HUES48 (cell line): ENCODE measurements at regions not wholly inside any gene's neighbourhood (a gene's known extent, or its start where the extent isn't known, plus 50 kb on each side); places are given as distances from the start of the nearest gene placed in this dataset.

Source experiments
- H3K27ac ChIP-seq: one replicate; pipeline ENCODE4 v1.7.0; 2013; ENCODE audit warnings: low read depth, low read length, inconsistent platforms
- H3K27me3 ChIP-seq: 2 replicates; pipeline ENCODE4 v1.6.1; 2013; ENCODE audit warnings: mild to moderate bottlenecking, low read length; ENCODE audit not compliant: control insufficient read depth, insufficient read depth
- H3K36me3 ChIP-seq: 2 replicates; pipeline ENCODE4 v1.6.1; 2013; ENCODE audit warnings: low read length; ENCODE audit not compliant: control insufficient read depth, insufficient read depth
- H3K4me1 ChIP-seq: 2 replicates; pipeline ENCODE4 v1.6.1; 2013; ENCODE audit warnings: mild to moderate bottlenecking, low read length; ENCODE audit not compliant: control insufficient read depth, insufficient read depth
- H3K4me3 ChIP-seq: 2 replicates; pipeline ENCODE4 v1.5.1; 2013; ENCODE audit warnings: mild to moderate bottlenecking, low read depth, low read length
- H3K9ac ChIP-seq: 2 replicates; pipeline ENCODE4 v1.6.1; 2013; ENCODE audit warnings: mild to moderate bottlenecking, low read depth, low read length, moderate library complexity
- H3K9me3 ChIP-seq: 2 replicates; pipeline ENCODE4 v1.6.1; 2013; ENCODE audit warnings: low read length; ENCODE audit not compliant: control insufficient read depth, insufficient read depth

- H3K9ac ChIP-seq, result no peak overlapping the region
- no peak overlapping the region for H3K27ac ChIP-seq
- peaks cover 34% of the 10 kb centered on the region for H3K4me1 ChIP-seq
- H3K9me3 ChIP-seq, result no peaks in the 10 kb centered on the region
- H3K36me3 ChIP-seq, result no peaks in the 10 kb centered on the region
- H3K4me3 ChIP-seq, result no peak overlapping the region
- H3K27me3 ChIP-seq, result no peaks in the 10 kb centered on the region
These were observed 159.9 kb downstream of the SPRY1 start for GRCh38 chr4:123556526-123556925.

- no peaks in the 10 kb centered on the region for H3K36me3 ChIP-seq
- H3K4me1 ChIP-seq, result peaks cover 34% of the 10 kb centered on the region
- no peaks in the 10 kb centered on the region for H3K9me3 ChIP-seq
These were observed 161.4 kb downstream of the SPRY1 start for GRCh38 chr4:123557857-123558536.

GRCh38 chr4:123558865-123559264 lies 162.3 kb downstream of the SPRY1 start:
- Histone ChIP-seq H3K4me3 (no peak overlapping the region), H3K27ac (no peak overlapping the region), H3K27me3 (no peaks in the 10 kb centered on the region), H3K9ac (no peak overlapping the region), H3K4me1 (peaks cover 34% of the 10 kb centered on the region), H3K9me3 (no peaks in the 10 kb centered on the region), H3K36me3 (no peaks in the 10 kb centered on the region)

More at GRCh38 chr4:123557857-123558536, 161.4 kb downstream of the SPRY1 start:
- Histone ChIP-seq H3K27ac (no peak overlapping the region), H3K27me3 (no peaks in the 10 kb centered on the region), H3K4me3 (no peak overlapping the region), H3K9ac (no peak overlapping the region)

GRCh38 chr4:123559955-123560871 lies 163.6 kb downstream of the SPRY1 start:
- Histone ChIP-seq H3K4me3 (no peak overlapping the region), H3K27ac (no peak overlapping the region), H3K4me1 (peaks cover 26% of the 10 kb centered on the region)

GRCh38 chr4:123561525-123561924 lies 164.9 kb downstream of the SPRY1 start:
- Histone ChIP-seq H3K4me1 (peaks cover 16% of the 10 kb centered on the region), H3K4me3 (no peak overlapping the region), H3K27ac (no peak overlapping the region), H3K36me3 (no peaks in the 10 kb centered on the region), H3K27me3 (no peaks in the 10 kb centered on the region), H3K9me3 (no peaks in the 10 kb centered on the region), H3K9ac (no peak overlapping the region)

More at GRCh38 chr4:123559955-123560871, 163.6 kb downstream of the SPRY1 start:
- H3K9ac ChIP-seq, result no peak overlapping the region
- H3K36me3 ChIP-seq, result no peaks in the 10 kb centered on the region
- no peaks in the 10 kb centered on the region for H3K27me3 ChIP-seq
- H3K9me3 ChIP-seq, result no peaks in the 10 kb centered on the region

DNA sequence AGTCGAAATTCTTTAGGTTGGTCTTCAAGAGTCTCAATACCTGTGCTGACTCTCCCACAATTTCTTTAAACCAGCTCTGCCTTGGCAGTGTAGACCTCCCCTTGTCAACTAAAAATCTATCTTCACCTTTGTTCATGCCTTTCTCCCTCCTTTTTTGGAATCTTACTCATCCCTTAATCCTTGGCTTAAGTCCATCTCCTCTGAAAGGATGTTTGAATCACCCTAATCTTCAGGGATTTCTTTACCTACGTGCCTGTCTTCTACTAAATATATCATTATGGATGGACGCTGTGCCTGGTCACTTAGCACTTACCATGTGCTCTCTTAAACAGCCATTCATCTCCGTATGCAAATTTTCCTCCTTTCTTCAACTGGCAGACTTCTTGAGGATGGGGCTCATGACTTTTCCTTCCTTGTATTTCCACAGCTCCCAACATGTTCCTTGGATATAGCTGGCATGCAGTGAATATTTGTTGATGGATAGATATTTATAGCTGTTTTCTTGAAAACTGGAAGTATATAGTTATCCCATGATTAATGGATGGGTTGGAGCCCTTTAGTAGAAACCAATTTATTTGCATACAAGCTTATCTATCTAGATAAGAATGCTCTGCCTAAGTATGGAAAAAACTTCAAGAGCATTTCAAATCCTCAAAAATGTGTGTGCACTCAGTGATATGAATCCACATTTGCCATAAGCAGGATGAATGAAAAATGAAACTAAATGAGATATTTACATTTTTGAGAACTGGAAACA lies 166.6 kb downstream of the SPRY1 start:
- peaks cover 15% of the 10 kb centered on the region for H3K4me1 ChIP-seq
- no peak overlapping the region for H3K9ac ChIP-seq
- no peaks in the 10 kb centered on the region for H3K9me3 ChIP-seq
- no peak overlapping the region for H3K27ac ChIP-seq
- H3K4me3 ChIP-seq, result no peak overlapping the region
- no peaks in the 10 kb centered on the region for H3K36me3 ChIP-seq
- H3K27me3 ChIP-seq, result no peaks in the 10 kb centered on the region

DNA sequence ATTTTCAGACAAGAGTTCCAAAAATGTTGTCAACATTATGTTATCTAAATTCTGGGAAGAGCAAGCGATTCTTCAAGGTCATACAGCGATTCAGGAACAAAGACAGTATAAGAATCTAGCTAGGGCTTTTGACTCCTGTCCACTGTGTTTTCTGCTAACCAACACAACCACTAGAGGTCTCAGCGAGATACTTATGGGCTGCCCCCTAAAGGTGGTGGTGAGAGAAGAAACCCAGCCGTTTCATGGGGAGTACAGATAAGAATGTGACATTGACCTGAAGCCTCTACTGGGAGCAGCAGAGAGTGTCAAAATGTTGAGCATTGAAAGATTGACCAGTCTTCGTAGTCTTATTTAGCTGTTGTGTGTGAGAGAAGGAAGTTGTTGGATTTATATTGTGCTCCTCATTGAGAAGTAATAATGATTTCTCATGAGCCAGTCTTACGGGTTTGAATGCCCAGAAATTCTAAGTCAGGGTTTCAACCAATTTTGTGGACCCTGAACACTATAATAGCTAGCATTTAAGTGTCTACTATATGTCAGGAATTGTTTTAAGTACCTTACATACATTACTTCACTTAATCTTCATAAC lies 168.3 kb downstream of the SPRY1 start:
- Histone ChIP-seq H3K27me3 (no peaks in the 10 kb centered on the region), H3K4me1 (peaks cover 4% of the 10 kb centered on the region; the same call in 1 of the 2 replicates), H3K27ac (no peak overlapping the region), H3K9me3 (no peaks in the 10 kb centered on the region), H3K4me3 (no peak overlapping the region), H3K36me3 (no peaks in the 10 kb centered on the region), H3K9ac (no peak overlapping the region)

- Histone ChIP-seq H3K9me3 (no peaks in the 10 kb centered on the region), H3K36me3 (no peaks in the 10 kb centered on the region), H3K4me1 (no peaks in the 10 kb centered on the region), H3K9ac (no peak overlapping the region), H3K27me3 (no peaks in the 10 kb centered on the region), H3K4me3 (no peak overlapping the region), H3K27ac (no peak overlapping the region)
These were observed 172.3 kb downstream of the SPRY1 start for GRCh38 chr4:123568936-123569335.

- Histone ChIP-seq H3K27me3 (no peaks in the 10 kb centered on the region), H3K9me3 (no peaks in the 10 kb centered on the region), H3K36me3 (no peaks in the 10 kb centered on the region), H3K4me1 (no peaks in the 10 kb centered on the region), H3K27ac (no peak overlapping the region), H3K9ac (no peak overlapping the region), H3K4me3 (no peak overlapping the region)
These were observed 172.9 kb downstream of the SPRY1 start for GRCh38 chr4:123569541-123569940.

- H3K9ac ChIP-seq, result no peak overlapping the region
- no peaks in the 10 kb centered on the region for H3K9me3 ChIP-seq
- no peaks in the 10 kb centered on the region for H3K4me1 ChIP-seq
- H3K4me3 ChIP-seq, result no peak overlapping the region
- no peak overlapping the region for H3K27ac ChIP-seq
- no peaks in the 10 kb centered on the region for H3K27me3 ChIP-seq
- no peaks in the 10 kb centered on the region for H3K36me3 ChIP-seq
These were observed 177.4 kb downstream of the SPRY1 start for GRCh38 chr4:123573866-123574508.
